ENCODE measurements at regions not wholly inside any gene's neighbourhood (a gene's known extent, or its start where the extent isn't known, plus 50 kb on each side); places are given as distances from the start of the nearest gene placed in this dataset.

DNA sequence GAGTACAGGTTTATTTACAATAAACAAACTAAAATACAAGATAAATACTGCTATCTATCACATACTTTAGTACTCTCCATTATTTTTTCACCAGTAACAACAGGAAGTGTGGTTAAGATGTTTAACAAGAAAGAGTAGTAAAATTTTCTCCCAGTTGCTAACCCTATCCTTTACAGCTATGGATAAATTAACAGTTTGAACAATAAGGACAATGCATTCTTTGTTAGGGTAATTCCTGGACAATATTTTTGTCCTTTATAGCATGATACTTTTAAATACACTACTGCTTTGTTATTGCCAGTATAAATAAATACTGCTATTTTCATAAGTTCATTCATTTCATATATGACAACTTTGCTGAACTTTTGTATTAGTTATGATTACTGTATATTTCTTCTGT, 630.2 kb upstream of the ATXN8OS start:
- Histone ChIP-seq H3K9me3 (ENCODE audit: low read depth) (no peaks in the 10 kb centered on the region), H3K27ac (no peak overlapping the region), H3K27me3 (no peaks in the 10 kb centered on the region), H3K4me1 (ENCODE audit: low read depth) (no peaks in the 10 kb centered on the region), H3K36me3 (no peaks in the 10 kb centered on the region), H3K4me3 (no peak overlapping the region)
- DNase-seq (ENCODE audit: low read depth in 1 of 2, low spot score in 1 of 2): no peak
- TF ChIP-seq, protein P1, sequence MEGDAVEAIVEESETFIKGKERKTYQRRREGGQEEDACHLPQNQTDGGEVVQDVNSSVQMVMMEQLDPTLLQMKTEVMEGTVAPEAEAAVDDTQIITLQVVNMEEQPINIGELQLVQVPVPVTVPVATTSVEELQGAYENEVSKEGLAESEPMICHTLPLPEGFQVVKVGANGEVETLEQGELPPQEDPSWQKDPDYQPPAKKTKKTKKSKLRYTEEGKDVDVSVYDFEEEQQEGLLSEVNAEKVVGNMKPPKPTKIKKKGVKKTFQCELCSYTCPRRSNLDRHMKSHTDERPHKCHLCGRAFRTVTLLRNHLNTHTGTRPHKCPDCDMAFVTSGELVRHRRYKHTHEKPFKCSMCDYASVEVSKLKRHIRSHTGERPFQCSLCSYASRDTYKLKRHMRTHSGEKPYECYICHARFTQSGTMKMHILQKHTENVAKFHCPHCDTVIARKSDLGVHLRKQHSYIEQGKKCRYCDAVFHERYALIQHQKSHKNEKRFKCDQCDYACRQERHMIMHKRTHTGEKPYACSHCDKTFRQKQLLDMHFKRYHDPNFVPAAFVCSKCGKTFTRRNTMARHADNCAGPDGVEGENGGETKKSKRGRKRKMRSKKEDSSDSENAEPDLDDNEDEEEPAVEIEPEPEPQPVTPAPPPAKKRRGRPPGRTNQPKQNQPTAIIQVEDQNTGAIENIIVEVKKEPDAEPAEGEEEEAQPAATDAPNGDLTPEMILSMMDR (IDR thresholded peaks at IDR 0.05; ENCODE audit: low read depth, low read length): no peak

DNA sequence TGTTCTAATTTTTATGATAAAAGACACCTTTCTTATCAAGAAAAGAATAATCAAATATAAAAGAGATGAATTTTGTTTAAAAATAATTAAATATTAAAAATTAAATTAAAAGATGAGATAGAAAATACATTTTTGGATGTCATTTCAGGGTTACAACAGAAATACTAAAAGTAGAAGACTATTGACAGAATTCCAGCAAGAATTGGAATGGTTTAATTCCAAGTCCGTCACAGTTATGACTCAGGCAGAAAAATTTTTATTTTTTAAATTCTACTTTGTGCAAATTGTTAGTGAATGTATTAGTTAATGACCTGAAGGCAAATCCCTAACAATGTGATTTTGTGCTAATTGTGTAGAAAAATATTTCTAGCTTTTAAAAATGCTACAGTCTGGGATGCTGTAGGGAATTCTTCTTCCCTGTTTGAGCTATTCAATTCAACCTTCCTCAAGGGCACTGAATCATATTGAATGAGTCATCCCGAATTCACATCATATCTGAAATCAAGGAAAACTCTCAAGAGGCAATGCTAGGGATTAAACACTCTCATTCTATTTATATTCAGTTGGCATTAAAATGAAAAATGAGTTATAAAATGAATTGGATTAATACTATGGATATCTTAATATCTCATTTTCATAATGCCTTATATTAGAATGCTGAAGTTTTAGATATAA, 633.5 kb upstream of the ATXN8OS start:
- TF ChIP-seq, protein P1 (IDR thresholded peaks at IDR 0.05; ENCODE audit: low read depth, low read length): no peak
- no peak overlapping the region for H3K27ac ChIP-seq
- H3K27me3 ChIP-seq: no peaks in the 10 kb centered on the region
- no peaks in the 10 kb centered on the region for H3K9me3 ChIP-seq (ENCODE audit: low read depth)
- no peak for DNase-seq (ENCODE audit: low read depth in 1 of 2, low spot score in 1 of 2)
- H3K36me3 ChIP-seq: no peaks in the 10 kb centered on the region
- H3K4me3 ChIP-seq: no peak overlapping the region
- no peaks in the 10 kb centered on the region for H3K4me1 ChIP-seq (ENCODE audit: low read depth)

DNA sequence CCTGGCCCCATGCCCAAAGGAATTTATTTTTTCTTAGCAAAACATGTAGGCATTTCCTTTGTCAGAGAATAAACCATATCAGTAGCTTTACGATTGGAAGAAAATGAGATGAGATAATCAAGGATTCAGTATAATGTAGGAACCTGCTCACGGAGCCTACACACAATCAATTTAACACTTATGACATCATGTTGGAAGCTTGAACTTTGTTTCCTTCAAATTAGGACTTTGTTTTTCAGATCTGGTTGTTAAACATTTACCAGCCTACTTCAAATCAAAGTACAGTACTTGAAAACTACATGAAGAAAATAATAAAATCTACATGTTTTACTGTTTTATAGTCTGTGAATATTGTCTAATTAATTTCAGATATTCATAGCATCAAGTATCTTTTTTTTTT, 639.0 kb upstream of the ATXN8OS start:
- no peaks in the 10 kb centered on the region for H3K36me3 ChIP-seq
- no peaks in the 10 kb centered on the region for H3K9me3 ChIP-seq (ENCODE audit: low read depth)
- H3K27ac ChIP-seq: no peak overlapping the region
- TF ChIP-seq, protein P1 (IDR thresholded peaks at IDR 0.05; ENCODE audit: low read depth, low read length): no peak
- no peaks in the 10 kb centered on the region for H3K4me1 ChIP-seq (ENCODE audit: low read depth)
- no peak overlapping the region for H3K4me3 ChIP-seq
- DNase-seq (ENCODE audit: low read depth in 1 of 2, low spot score in 1 of 2): no peak
- H3K27me3 ChIP-seq: no peaks in the 10 kb centered on the region

DNA sequence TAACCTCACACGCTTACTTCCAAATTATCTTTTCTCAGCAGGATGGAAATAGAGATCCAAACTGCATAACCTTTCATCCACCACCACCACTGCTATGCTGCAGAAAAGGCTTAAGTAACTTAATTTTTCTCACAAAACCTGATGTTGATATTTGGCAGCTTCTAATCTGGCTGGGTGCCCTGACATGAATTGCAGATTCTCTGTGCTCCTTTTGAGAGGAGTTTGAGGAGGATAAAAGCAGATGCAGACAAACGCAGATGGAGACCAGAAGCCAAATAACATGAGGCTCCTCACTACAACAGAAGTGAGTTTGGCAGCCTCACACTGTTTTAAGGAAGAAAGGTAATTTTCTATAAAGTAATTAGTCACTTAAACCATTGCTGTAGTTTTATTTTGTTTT, 646.2 kb upstream of the ATXN8OS start:
- Histone ChIP-seq H3K27ac (no peak overlapping the region), H3K27me3 (no peaks in the 10 kb centered on the region), H3K9me3 (ENCODE audit: low read depth) (no peaks in the 10 kb centered on the region), H3K36me3 (no peaks in the 10 kb centered on the region), H3K4me3 (no peak overlapping the region), H3K4me1 (ENCODE audit: low read depth) (no peaks in the 10 kb centered on the region)
- TF ChIP-seq, protein P1 (IDR thresholded peaks at IDR 0.05; ENCODE audit: low read depth, low read length): no peak
- DNase-seq (ENCODE audit: low read depth in 1 of 2, low spot score in 1 of 2): no peak

DNA sequence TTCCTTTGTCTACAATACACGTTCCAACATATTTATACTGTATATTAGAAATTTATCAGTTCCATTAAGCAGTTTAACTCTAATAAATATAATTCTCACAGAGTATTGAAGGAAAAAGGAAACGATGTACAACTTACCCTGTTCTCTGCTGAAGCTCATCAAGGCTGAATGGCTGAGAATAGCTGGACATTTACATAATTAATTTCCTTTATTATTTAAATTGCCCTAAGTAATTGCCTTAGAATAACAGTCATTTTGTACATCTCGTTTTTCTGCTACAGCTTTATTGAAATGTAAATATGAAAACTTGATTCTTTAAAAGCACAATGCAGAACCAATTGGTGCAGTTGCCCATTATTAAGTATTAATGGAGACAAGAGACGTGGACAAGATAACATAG, 648.3 kb upstream of the ATXN8OS start:
- H3K27me3 ChIP-seq: no peaks in the 10 kb centered on the region
- no peak for DNase-seq (ENCODE audit: low read depth in 1 of 2, low spot score in 1 of 2)
- no peaks in the 10 kb centered on the region for H3K36me3 ChIP-seq
- no peaks in the 10 kb centered on the region for H3K9me3 ChIP-seq (ENCODE audit: low read depth)
- TF ChIP-seq, protein P1 (IDR thresholded peaks at IDR 0.05; ENCODE audit: low read depth, low read length): no peak
- H3K4me1 ChIP-seq (ENCODE audit: low read depth): no peaks in the 10 kb centered on the region
- H3K27ac ChIP-seq: no peak overlapping the region
- H3K4me3 ChIP-seq: no peak overlapping the region
